ENCODE measurements at regions not wholly inside any gene's neighbourhood (a gene's known extent, or its start where the extent isn't known, plus 50 kb on each side); places are given as distances from the start of the nearest gene placed in this dataset.
"Not testable (repeated sequence)": the region's sequence is repeated elsewhere in the genome, so short reads cannot be mapped to it uniquely, and the experiment has no call there.

DNA sequence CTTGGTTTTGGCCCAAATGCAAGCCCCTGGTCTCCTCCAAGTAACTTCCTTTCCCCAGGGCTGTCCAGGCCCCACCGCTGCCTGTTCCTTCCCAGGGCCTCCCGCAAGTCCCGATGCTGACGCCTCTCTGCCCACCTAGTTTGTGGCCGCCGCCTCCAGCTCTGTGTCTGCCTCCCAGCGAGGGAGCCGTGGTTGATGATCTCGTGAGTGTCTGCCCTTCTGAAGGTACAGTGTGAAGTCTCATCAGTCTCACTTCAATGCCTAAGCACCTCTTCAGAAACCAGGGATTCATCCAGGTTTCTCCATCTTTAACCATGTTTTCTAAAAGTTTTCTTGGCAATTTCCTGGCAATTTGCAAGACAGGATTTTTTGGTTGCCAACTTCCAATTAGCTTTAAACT is 127.5 kb downstream of the TMEM121 start:
- not testable (repeated sequence) for TF ChIP-seq CTCF, POLR2A (IDR thresholded peaks at IDR 0.05)

Measured in heart left ventricle (tissue), 13 donors.